ENCODE measurements at regions not wholly inside any gene's neighbourhood (a gene's known extent, or its start where the extent isn't known, plus 50 kb on each side); places are given as distances from the start of the nearest gene placed in this dataset.

DNA sequence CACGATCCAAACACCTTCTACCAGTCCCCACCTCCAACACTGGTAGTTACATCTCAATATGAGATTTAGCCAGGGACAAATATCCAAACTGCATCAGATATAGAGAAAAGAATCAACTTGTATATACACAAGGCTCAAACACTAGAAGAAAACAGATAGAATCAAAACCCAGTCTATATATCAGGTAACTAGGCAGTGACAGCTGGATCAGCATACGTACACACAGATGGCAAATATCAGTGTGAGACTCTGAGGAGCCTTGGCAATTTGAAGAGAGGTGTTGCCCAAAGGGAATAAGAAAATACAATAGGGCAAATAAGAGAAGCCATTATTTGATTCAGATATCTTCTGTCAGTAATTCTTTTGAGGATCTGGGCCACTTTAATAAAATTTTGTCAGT, 951.3 kb upstream of the CHORDC1 start:
- TF ChIP-seq, protein P1, sequence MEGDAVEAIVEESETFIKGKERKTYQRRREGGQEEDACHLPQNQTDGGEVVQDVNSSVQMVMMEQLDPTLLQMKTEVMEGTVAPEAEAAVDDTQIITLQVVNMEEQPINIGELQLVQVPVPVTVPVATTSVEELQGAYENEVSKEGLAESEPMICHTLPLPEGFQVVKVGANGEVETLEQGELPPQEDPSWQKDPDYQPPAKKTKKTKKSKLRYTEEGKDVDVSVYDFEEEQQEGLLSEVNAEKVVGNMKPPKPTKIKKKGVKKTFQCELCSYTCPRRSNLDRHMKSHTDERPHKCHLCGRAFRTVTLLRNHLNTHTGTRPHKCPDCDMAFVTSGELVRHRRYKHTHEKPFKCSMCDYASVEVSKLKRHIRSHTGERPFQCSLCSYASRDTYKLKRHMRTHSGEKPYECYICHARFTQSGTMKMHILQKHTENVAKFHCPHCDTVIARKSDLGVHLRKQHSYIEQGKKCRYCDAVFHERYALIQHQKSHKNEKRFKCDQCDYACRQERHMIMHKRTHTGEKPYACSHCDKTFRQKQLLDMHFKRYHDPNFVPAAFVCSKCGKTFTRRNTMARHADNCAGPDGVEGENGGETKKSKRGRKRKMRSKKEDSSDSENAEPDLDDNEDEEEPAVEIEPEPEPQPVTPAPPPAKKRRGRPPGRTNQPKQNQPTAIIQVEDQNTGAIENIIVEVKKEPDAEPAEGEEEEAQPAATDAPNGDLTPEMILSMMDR (IDR thresholded peaks at IDR 0.05): no peak
- TF ChIP-seq POLR2A (IDR thresholded peaks at IDR 0.05): no peak
